ENCODE measurements at regions not wholly inside any gene's neighbourhood (a gene's known extent, or its start where the extent isn't known, plus 50 kb on each side); places are given as distances from the start of the nearest gene placed in this dataset.

DNA sequence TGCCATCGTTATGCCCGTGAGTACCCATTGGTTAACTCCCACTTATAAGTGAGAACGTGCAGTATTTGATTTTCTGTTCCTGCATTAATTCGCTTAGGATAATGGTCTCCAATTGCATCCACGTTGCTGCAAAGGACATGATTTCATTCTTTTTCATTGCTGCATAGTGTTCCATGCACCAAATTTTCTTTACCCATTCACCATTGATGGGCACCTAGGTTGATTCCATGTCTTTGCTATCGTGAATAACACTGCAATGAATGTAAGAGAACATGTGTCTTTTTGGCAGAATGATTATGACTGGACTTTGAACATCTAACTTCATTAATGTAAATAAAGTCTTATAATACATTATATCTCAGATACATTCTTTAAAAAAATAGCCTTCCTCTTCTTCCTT lies 169.6 kb upstream of the CDIN1 start:
- Mint-ChIP-seq H3K4me3 (ENCODE audit: low read depth, unreplicated experiment) (no peak overlapping the region), H3K9me3 (ENCODE audit: low read depth, unreplicated experiment) (no peaks in the 10 kb centered on the region), H3K4me1 (ENCODE audit: low read depth, unreplicated experiment) (no peaks in the 10 kb centered on the region), H3K27me3 (ENCODE audit: unreplicated experiment) (no peaks in the 10 kb centered on the region), H3K27ac (ENCODE audit: unreplicated experiment) (no peak overlapping the region), H3K36me3 (ENCODE audit: insufficient read depth, unreplicated experiment) (no peaks in the 10 kb centered on the region)
- CTCF ChIA-PET, result no interaction called here
- no peak for TF ChIP-seq CTCF (IDR thresholded peaks at IDR 0.05; ENCODE audit: unreplicated experiment)
- no TSS peak for BruUV-seq (replicated peaks)
- no peak for DNase-seq
- intact Hi-C loops (cut with micrococcal nuclease; ENCODE audit: unreplicated experiment), result no loop called here

GRCh38 chr15:36414670-36415069 lies 164.8 kb upstream of the CDIN1 start:
- intact Hi-C loops (cut with micrococcal nuclease; ENCODE audit: unreplicated experiment), result no loop called here
- CTCF ChIA-PET, result no interaction called here
- Mint-ChIP-seq H3K27ac (ENCODE audit: unreplicated experiment) (no peak overlapping the region), H3K27me3 (ENCODE audit: unreplicated experiment) (no peaks in the 10 kb centered on the region), H3K4me3 (ENCODE audit: low read depth, unreplicated experiment) (no peak overlapping the region), H3K9me3 (ENCODE audit: low read depth, unreplicated experiment) (no peaks in the 10 kb centered on the region), H3K36me3 (ENCODE audit: insufficient read depth, unreplicated experiment) (no peaks in the 10 kb centered on the region), H3K4me1 (ENCODE audit: low read depth, unreplicated experiment) (no peaks in the 10 kb centered on the region)
- DNase-seq, result no peak
- no TSS peak for BruUV-seq (replicated peaks)
- TF ChIP-seq CTCF (IDR thresholded peaks at IDR 0.05; ENCODE audit: unreplicated experiment), result no peak

DNA sequence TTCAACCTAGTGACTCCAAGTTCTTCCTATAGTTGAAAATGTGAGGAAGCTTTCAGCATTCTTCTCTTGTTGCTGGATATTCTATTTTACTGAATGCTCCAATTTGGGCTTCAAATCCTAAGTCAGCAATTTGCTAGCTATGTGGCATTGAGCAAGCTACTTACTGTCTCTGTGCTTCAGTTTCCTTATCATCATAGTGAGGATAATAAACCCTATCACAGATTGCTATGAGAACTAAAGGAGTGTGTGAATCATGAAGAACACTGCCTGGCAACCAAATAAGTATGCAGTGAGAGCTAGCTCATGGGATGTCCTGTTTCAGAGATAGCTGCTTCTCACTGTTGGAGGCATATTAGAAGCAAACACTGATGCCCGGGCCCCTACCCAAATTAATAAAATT lies 163.8 kb upstream of the CDIN1 start:
- intact Hi-C loops (cut with micrococcal nuclease; ENCODE audit: unreplicated experiment), result no loop called here
- BruUV-seq (replicated peaks), result no TSS peak
- Mint-ChIP-seq H3K36me3 (ENCODE audit: insufficient read depth, unreplicated experiment) (no peaks in the 10 kb centered on the region), H3K27me3 (ENCODE audit: unreplicated experiment) (no peaks in the 10 kb centered on the region), H3K27ac (ENCODE audit: unreplicated experiment) (no peak overlapping the region), H3K9me3 (ENCODE audit: low read depth, unreplicated experiment) (no peaks in the 10 kb centered on the region), H3K4me3 (ENCODE audit: low read depth, unreplicated experiment) (no peak overlapping the region), H3K4me1 (ENCODE audit: low read depth, unreplicated experiment) (no peaks in the 10 kb centered on the region)
- CTCF ChIA-PET, result no interaction called here
- no peak for TF ChIP-seq CTCF (IDR thresholded peaks at IDR 0.05; ENCODE audit: unreplicated experiment)
- DNase-seq, result no peak

DNA sequence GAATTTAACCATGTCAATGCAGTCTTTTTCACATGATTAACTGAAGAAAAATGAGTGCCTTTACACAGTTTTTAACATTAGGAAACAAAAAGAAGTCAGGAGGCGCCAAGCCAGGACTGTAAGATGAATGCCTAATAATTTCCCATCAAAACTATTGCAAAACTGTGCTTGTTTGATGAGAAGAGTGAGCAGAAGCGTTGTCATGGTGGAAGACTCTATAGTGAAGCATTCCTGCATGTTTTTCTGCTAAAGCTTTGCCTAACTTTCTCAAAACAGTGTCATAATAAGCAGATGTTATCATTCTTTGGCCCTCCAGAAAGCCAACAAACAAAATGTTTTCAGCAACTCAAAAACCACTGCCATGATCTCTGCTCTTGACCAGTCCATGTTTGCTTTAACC lies 156.8 kb upstream of the CDIN1 start:
- CTCF ChIA-PET, result no interaction called here
- H3K27ac Mint-ChIP-seq (ENCODE audit: unreplicated experiment), result no peak overlapping the region
- no TSS peak for BruUV-seq (replicated peaks)
- no peaks in the 10 kb centered on the region for H3K4me1 Mint-ChIP-seq (ENCODE audit: low read depth, unreplicated experiment)
- intact Hi-C loops (cut with micrococcal nuclease; ENCODE audit: unreplicated experiment), result no loop called here
- TF ChIP-seq CTCF (IDR thresholded peaks at IDR 0.05; ENCODE audit: unreplicated experiment), result no peak
- no peak overlapping the region for H3K4me3 Mint-ChIP-seq (ENCODE audit: low read depth, unreplicated experiment)
- H3K9me3 Mint-ChIP-seq (ENCODE audit: low read depth, unreplicated experiment), result no peaks in the 10 kb centered on the region
- H3K27me3 Mint-ChIP-seq (ENCODE audit: unreplicated experiment), result no peaks in the 10 kb centered on the region
- no peaks in the 10 kb centered on the region for H3K36me3 Mint-ChIP-seq (ENCODE audit: insufficient read depth, unreplicated experiment)
- DNase-seq, result no peak

GRCh38 chr15:36426691-36427090 lies 152.7 kb upstream of the CDIN1 start:
- Mint-ChIP-seq H3K27me3 (ENCODE audit: unreplicated experiment) (no peaks in the 10 kb centered on the region), H3K9me3 (ENCODE audit: low read depth, unreplicated experiment) (no peaks in the 10 kb centered on the region), H3K36me3 (ENCODE audit: insufficient read depth, unreplicated experiment) (no peaks in the 10 kb centered on the region), H3K4me3 (ENCODE audit: low read depth, unreplicated experiment) (no peak overlapping the region), H3K4me1 (ENCODE audit: low read depth, unreplicated experiment) (no peaks in the 10 kb centered on the region), H3K27ac (ENCODE audit: unreplicated experiment) (no peak overlapping the region)
- intact Hi-C loops (cut with micrococcal nuclease; ENCODE audit: unreplicated experiment), result no loop called here
- DNase-seq, result no peak
- no peak for TF ChIP-seq CTCF (IDR thresholded peaks at IDR 0.05; ENCODE audit: unreplicated experiment)
- CTCF ChIA-PET, result no interaction called here
- no TSS peak for BruUV-seq (replicated peaks)

Measured in Calu3 (cell line).